NCI-H2171 (cell line): ENCODE measurements at regions not wholly inside any gene's neighbourhood (a gene's known extent, or its start where the extent isn't known, plus 50 kb on each side); places are given as distances from the start of the nearest gene placed in this dataset.
A peak's percentile ranks its signal among the peaks of the same experiment; 100 is the strongest.

ENCODE experiments used
- DNase-seq: peaks from one replicate; lab custom pipeline; 2025; lab: John Stamatoyannopoulos, UW

DNA sequence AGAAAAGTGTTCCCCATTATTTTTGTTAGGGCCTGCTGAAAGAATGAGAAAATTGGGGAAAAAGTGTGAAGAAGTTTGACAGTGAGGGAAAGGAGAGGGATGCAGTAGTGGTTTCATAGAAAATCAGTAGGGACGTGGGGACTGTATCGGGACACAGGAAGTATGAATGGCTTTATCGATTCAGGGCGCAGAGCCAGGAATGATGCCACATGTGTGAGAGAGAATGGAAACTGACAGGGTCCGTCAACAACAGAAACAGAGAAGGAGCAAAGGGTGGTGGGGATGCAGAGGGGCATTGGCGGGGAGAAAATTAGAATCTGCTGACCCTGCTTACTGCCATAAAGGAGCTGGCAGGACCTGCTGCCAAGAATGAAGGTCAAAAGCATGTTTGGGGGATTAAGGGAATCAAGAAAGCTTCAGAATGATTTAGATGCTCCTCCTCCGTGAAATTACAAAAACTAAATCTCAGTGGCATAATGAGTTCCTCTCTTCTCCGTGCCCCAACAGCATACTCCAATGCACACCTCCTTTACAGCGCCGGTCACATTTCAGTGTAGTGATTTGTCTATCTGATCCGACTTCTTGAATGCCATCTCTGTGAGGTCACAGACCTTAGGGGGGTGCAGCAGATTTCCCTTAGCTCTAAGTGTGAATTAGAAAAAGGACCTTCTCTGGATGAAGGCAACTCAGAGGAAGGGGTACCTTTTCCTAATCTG is 92.6 kb downstream of the EMP1 start:
- no peak for DNase-seq

DNA sequence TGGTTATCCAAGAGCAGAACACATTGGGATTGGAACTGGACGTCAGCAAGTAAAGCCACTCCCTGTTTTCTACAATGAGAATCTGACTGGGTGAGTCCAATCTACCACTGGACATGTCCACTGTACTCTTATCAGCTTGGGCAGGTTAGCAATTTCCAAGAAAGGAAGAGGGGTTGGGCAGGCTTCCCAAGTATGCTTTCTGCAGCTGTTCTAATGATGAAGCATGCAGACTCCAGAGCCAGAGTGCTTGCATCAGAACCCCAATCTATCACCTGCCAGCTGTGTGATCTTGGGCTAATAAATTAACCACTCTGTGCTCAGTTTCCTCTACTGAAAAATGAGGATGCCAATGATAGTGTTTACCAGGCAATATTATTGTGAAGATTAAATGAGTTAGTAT is 92.0 kb downstream of the EMP1 start:
- no peak for DNase-seq

DNA sequence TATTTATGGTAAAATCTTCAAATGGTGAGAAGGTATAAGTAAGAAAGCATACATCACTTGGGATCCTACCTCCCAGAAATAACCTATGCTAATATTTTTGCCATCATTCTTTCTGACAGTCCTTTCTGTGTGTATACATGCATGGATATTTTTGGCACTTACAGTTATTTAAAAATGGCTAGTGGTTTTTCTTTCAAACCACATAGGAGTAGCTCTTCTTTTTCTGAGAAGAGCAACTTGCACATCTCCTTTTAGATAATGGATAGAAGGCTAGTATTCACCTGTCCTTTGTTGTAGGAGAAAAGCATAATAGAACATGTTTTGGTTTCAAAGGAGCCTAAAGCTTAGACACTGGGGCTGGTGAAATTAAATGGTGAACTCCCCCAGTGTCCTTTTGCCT is 87.3 kb downstream of the EMP1 start:
- no peak for DNase-seq

DNA sequence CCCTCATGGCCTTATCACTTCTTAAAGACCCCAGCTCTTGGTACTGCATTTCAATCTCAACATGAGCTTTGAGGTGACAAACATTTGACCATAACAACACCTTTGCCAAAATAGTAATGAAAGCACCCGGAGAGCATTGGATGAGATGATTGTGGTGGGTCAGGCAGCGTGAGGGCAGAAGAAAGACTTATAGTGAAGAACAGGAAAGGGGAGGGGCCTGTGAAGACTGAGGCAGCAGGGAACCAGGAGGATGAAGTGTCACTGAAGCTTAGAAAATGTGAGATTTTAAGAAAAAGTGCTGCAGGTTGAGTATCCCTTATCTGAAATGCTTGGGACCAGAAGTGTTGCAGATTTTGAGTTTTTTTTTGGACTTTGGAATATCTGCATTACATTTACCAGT is 86.3 kb downstream of the EMP1 start:
- DNase-seq, result no peak

DNA sequence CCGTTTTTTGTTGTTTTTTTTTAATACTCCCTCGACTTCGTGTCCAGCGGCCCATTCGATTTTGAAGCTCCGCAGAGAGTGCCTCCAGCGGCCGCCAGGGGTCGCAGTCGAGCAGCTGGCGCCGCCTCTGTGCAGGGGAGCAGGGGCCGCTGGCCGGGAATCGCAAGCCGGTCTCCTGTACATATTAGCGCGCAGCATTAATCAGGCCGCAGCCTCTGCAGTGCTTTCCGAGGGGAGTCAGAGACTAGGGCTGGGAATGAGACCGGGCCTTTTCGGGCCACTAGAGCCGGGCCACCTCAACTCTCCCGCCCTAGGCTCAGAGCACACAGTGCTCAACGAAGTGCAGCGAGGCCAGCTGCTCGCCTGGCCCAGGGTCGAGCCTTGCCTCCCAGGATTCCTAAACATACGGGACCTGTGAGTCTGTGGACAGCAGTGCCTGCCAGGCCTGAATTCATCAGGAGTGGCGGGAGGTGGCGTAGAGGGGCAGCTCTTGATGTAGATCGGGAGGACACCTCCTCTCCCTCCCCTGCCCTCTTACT is 81.8 kb downstream of the EMP1 start:
- DNase-seq, result peak; percentile 18

DNA sequence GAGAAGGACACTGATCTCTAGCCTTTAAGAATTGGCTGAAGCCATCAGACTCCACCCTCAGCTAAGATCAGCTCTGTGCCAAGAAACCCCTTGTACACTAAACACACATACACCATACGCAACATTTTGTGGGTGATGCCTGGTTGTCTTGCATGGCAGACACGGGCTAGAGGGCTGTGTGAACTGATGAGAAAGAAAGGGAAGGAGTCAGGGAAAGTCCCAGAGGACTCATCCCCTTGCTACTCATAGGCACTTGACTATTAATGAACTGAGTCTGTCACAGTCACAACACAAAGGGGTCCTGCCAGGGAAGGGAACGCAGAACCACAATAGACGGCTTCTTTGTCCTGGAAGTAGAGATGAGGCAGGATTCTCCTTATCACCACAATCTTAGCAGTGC is 80.8 kb downstream of the EMP1 start:
- DNase-seq, result no peak

DNA sequence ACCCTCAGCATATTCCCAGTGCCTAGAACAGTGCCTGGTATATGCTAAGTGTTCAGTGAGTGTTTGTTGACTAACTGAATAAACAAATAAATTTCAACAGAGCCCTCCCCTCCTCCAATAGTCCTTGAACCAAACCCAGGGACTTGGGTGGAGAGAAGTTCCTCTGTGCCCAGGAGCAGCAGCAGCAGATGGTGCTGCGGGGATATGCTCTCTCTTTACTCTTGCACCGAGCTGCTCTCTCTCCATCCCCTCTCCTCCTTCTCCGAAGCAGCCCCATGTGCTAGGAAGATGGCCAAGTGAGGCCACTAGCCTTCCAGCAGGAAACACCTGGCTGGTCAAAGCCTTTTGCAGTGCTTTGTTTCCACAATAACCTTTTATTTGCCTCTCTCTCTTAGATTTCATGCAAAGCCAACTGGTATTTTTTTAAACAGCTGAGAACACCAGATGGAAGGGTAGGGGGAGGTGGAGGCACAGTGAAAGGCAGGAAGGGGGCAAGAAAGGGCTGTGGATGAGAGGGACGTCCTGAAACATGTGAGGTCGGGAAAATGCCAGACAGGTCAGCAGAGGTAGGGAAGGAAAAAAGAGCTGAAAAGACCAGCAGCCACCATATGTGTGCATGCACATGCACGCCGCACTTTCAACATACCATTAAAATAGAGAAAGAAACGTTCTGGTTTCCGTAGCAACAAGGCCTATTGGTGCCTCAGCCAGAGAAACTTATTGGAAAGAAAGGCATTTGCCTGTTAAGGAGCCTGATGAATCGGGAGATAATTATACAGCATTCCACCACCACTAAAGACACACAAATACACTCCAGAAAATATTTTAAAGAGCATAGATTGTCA is 78.9 kb downstream of the EMP1 start:
- no peak for DNase-seq

DNA sequence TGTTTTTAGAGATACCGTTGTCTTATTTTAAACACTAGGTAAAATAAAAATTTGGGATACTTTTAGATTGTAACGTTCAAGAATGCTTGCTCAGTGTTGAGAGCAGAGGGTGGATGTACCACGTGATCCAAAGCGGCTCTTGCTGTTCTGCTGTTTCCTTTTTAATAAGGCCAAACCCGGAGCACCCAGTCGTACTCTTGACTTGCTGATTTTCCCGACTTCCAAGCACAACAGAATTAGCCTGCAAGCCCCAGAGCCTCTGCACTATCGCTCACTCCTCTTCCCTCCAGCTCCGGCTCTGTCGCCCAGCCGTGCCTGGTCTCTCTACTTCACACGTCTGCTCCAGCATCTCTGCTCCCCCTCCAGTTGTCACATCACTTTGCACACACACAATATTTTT is 77.3 kb downstream of the EMP1 start:
- DNase-seq, result no peak

DNA sequence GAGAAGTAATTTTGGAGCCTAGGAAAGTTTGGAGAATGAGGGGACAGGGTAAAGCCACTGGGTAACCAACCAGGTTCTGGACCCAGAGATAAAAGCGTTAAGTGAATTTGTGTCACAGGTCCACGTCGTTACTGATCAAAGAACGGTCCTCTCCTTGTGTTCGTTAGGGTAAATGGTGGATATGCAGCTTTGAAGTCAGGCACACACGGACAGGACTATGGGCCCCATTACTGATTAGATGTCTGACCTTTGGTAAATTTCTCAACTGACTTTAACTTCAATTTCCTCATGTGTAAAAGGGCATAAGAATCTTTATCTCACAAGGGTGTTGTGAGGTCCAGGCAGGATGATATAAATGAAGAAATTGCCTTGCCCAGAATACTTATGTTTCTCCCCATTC is 76.6 kb downstream of the EMP1 start:
- DNase-seq, result no peak

DNA sequence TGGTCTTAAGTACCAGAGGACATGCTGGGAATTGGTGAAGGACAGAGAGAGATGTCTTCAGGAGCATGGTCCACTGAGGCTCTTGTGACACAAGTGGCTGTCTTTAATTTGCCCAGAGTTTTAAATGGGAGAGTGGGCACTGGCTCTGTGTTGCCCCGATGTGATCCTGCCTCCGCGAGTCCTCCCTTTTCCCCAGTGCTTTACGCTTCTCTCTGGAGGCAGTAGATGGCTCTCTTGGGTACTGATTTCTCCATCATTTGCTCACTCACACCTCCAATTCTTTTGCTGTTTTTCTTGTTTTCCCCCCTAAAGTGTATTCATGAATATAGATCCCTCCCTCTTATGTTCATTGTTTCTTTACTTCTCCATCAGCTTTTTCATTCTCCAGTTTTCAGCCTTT is 74.3 kb downstream of the EMP1 start:
- no peak for DNase-seq
